Common myeloid progenitor, CD34-positive (primary cell): ENCODE measurements at regions not wholly inside any gene's neighbourhood (a gene's known extent, or its start where the extent isn't known, plus 50 kb on each side); places are given as distances from the start of the nearest gene placed in this dataset.

Experiments
- CTCF ChIA-PET: fragments of 350-600 bp; sonication (Branson Sonifier 250); formaldehyde crosslinking; loops from one replicate; lab custom pipeline; 2021; ENCODE audit warnings: antibody characterized with exemption; lab: Charles Lee
- POLR2A ChIA-PET: fragments of 350-600 bp; sonication (Branson Sonifier 250); formaldehyde crosslinking; loops from one replicate; lab custom pipeline; 2021; ENCODE audit warnings: antibody characterized with exemption; lab: Charles Lee
- DNase-seq, 3 donors: peaks; one replicate each; pipeline versions ENCODE4 v3.0.0 to v3.0.0-alpha.2; 2013
- H3K27ac ChIP-seq, 2 experiments: 1 replicate in 1 of 2; 2 replicates in 1 of 2; pipeline ENCODE4 v1.7.0; 2013; ENCODE audit warnings: inconsistent platforms in 2 of 2, low read length in 2 of 2, mild to moderate bottlenecking in 2 of 2, low read depth in 1 of 2, moderate library complexity in 1 of 2; ENCODE audit not compliant: severe bottlenecking in 2 of 2, insufficient read depth in 1 of 2, poor library complexity in 1 of 2
- H3K27me3 ChIP-seq, 5 experiments: replicated peaks in 2 of 5; 1 replicate in 3 of 5; 2 replicates in 2 of 5; pipeline versions ENCODE4 v1.6.1 to v1.7.0; 2013; ENCODE audit warnings: low read length in 4 of 5, mild to moderate bottlenecking in 2 of 5, moderate library complexity in 2 of 5, inconsistent platforms in 1 of 5; ENCODE audit not compliant: insufficient read depth in 5 of 5, control insufficient read depth in 4 of 5
- H3K36me3 ChIP-seq, 4 experiments: 1 replicate in 2 of 4; 2 replicates in 2 of 4; pipeline versions ENCODE4 v1.6.1 to v1.7.0; 2013; ENCODE audit warnings: low read length in 3 of 4, control low read depth in 1 of 4, mild to moderate bottlenecking in 1 of 4; ENCODE audit not compliant: control insufficient read depth in 4 of 4, insufficient read depth in 4 of 4
- H3K4me1 ChIP-seq, 4 experiments: 1 replicate in 3 of 4; 2 replicates in 1 of 4; pipeline versions ENCODE4 v1.6.1 to v1.7.1; 2013; ENCODE audit warnings: low read length in 3 of 4, mild to moderate bottlenecking in 3 of 4, control low read depth in 1 of 4, inconsistent platforms in 1 of 4, moderate library complexity in 1 of 4; ENCODE audit not compliant: control insufficient read depth in 4 of 4, insufficient read depth in 4 of 4; ENCODE audit errors: control extremely low read depth in 1 of 4
- H3K4me3 ChIP-seq, 7 experiments: 1 replicate in 4 of 7; 2 replicates in 3 of 7; pipeline versions ENCODE4 v1.5.1 to v1.7.0; 2013; ENCODE audit warnings: mild to moderate bottlenecking in 7 of 7, low read length in 6 of 7, moderate library complexity in 6 of 7, inconsistent platforms in 2 of 7, low read depth in 2 of 7, control low read depth in 1 of 7; ENCODE audit not compliant: insufficient read depth in 4 of 7, control insufficient read depth in 1 of 7; ENCODE audit errors: extremely low read depth in 1 of 7
- H3K9me3 ChIP-seq, 5 experiments: 1 replicate in 4 of 5; 2 replicates in 1 of 5; pipeline versions ENCODE4 v1.6.1 to v1.7.1; 2013; ENCODE audit warnings: low read length in 4 of 5, mild to moderate bottlenecking in 2 of 5, inconsistent platforms in 1 of 5, low read depth in 1 of 5, moderate library complexity in 1 of 5; ENCODE audit not compliant: control insufficient read depth in 4 of 5, insufficient read depth in 2 of 5; ENCODE audit errors: control extremely low read depth in 1 of 5
- WGBS: methylation state at CpG from one replicate; pipeline ENCODE4 v1.1.5; 2013; ENCODE audit not compliant: insufficient coverage; 5-methylcytosine and 5-hydroxymethylcytosine counted together

GRCh38 chr10:9211228-9211627, 1156.7 kb downstream of the GATA3 start:
- Histone ChIP-seq H3K36me3 (no peaks in the 10 kb centered on the region), H3K9me3 (no peaks in the 10 kb centered on the region), H3K4me1 (no peaks in the 10 kb centered on the region), H3K4me3 (no peak overlapping the region), H3K27me3 (no peaks in the 10 kb centered on the region), H3K27ac (no peak overlapping the region)
- ChIA-PET CTCF (no interaction called here), POLR2A (no interaction called here)
- no peak for DNase-seq
- no CpG with 5 or more reads among the region's 2 CpGs for WGBS

- H3K4me1 ChIP-seq = no peaks in the 10 kb centered on the region
- H3K9me3 ChIP-seq = no peaks in the 10 kb centered on the region
- no peaks in the 10 kb centered on the region for H3K36me3 ChIP-seq
- POLR2A ChIA-PET = no interaction called here
- CTCF ChIA-PET = interaction anchor here (2.4 kb wide), 1 partner anchor 11 kb away, joined by 5 read pairs; no protein-coding TSS in a partner anchor
- H3K27me3 ChIP-seq = no peaks in the 10 kb centered on the region
- no peak overlapping the region for H3K27ac ChIP-seq
- 59% methylated on average over 6 of the region's 7 CpGs for WGBS
- DNase-seq = no peak
- no peak overlapping the region for H3K4me3 ChIP-seq
These were observed 1160.1 kb downstream of the GATA3 start for GRCh38 chr10:9214618-9215017.

GRCh38 chr10:9215121-9215520, 1160.6 kb downstream of the GATA3 start:
- H3K27ac ChIP-seq = no peak overlapping the region
- no peak overlapping the region for H3K4me3 ChIP-seq
- POLR2A ChIA-PET = no interaction called here

GRCh38 chr10:9219860-9220259, 1165.4 kb downstream of the GATA3 start:
- H3K4me1 ChIP-seq = no peaks in the 10 kb centered on the region
- H3K36me3 ChIP-seq = no peaks in the 10 kb centered on the region
- no peak for DNase-seq
- ChIA-PET CTCF (no interaction called here), POLR2A (no interaction called here)
- 83% methylated on average over 2 of the region's 4 CpGs for WGBS
- no peak overlapping the region for H3K27ac ChIP-seq
- no peak overlapping the region for H3K4me3 ChIP-seq
- H3K9me3 ChIP-seq = no peaks in the 10 kb centered on the region
- no peaks in the 10 kb centered on the region for H3K27me3 ChIP-seq

More at GRCh38 chr10:9215121-9215520, 1160.6 kb downstream of the GATA3 start:
- CTCF ChIA-PET = interaction anchor here (2.4 kb wide), 1 partner anchor 12 kb away, joined by 5 read pairs; no protein-coding TSS in a partner anchor
- Histone ChIP-seq H3K27me3 (no peaks in the 10 kb centered on the region), H3K36me3 (no peaks in the 10 kb centered on the region), H3K9me3 (no peaks in the 10 kb centered on the region), H3K4me1 (no peaks in the 10 kb centered on the region)
- no peak for DNase-seq
- 100% methylated on average over 1 of the region's 2 CpGs for WGBS

- H3K27ac ChIP-seq = no peak overlapping the region
- H3K9me3 ChIP-seq = no peaks in the 10 kb centered on the region
- DNase-seq = no peak
- H3K36me3 ChIP-seq = no peaks in the 10 kb centered on the region
- no peaks in the 10 kb centered on the region for H3K27me3 ChIP-seq
- ChIA-PET CTCF (no interaction called here), POLR2A (no interaction called here)
- no peak overlapping the region for H3K4me3 ChIP-seq
- no peaks in the 10 kb centered on the region for H3K4me1 ChIP-seq
- no CpG with 5 or more reads among the region's 3 CpGs for WGBS
These were observed 1168.4 kb downstream of the GATA3 start for GRCh38 chr10:9222917-9223316.

- no peaks in the 10 kb centered on the region for H3K36me3 ChIP-seq
- no peak overlapping the region for H3K4me3 ChIP-seq
- CTCF ChIA-PET = no interaction called here
- WGBS = 93% methylated on average over 6 of the region's 7 CpGs
- POLR2A ChIA-PET = no interaction called here
- no peak for DNase-seq
- H3K27ac ChIP-seq = no peak overlapping the region
- no peaks in the 10 kb centered on the region for H3K27me3 ChIP-seq
- H3K4me1 ChIP-seq = peaks cover 0 to 3% (median 1%) of the 10 kb centered on the region in 4 experiments
- no peaks in the 10 kb centered on the region for H3K9me3 ChIP-seq
These were observed 1173.3 kb downstream of the GATA3 start for GRCh38 chr10:9227679-9228365.

GRCh38 chr10:9228771-9229170, 1174.3 kb downstream of the GATA3 start:
- ChIA-PET POLR2A (no interaction called here), CTCF (no interaction called here)
- no CpG with 5 or more reads among the region's 1 CpG for WGBS
- peaks cover 0 to 3% (median 1%) of the 10 kb centered on the region in 4 experiments for H3K4me1 ChIP-seq
- H3K36me3 ChIP-seq = no peaks in the 10 kb centered on the region
- no peak overlapping the region for H3K4me3 ChIP-seq
- no peak overlapping the region for H3K27ac ChIP-seq
- H3K9me3 ChIP-seq = no peaks in the 10 kb centered on the region
- no peak for DNase-seq
- no peaks in the 10 kb centered on the region for H3K27me3 ChIP-seq
